ENCODE measurements at regions not wholly inside any gene's neighbourhood (a gene's known extent, or its start where the extent isn't known, plus 50 kb on each side); places are given as distances from the start of the nearest gene placed in this dataset.
"Not testable (repeated sequence)": the region's sequence is repeated elsewhere in the genome, so short reads cannot be mapped to it uniquely, and the experiment has no call there.

GRCh38 chr17:63090358-63091114, 124.5 kb downstream of the TANC2 start:
- not testable (repeated sequence) for TF ChIP-seq TAF1 (IDR thresholded peaks at IDR 0.05; ENCODE audit: low read depth, low read length); POLR2A (IDR thresholded peaks at IDR 0.05; ENCODE audit: low read depth, low read length); POLR2AphosphoS5 (IDR thresholded peaks at IDR 0.05; ENCODE audit: low read depth, low read length); PAX5 (IDR thresholded peaks at IDR 0.05; ENCODE audit: insufficient read depth, low read length, severe bottlenecking); SPI1 (IDR thresholded peaks at IDR 0.05; ENCODE audit: low read depth, low read length); POU2F2 (IDR thresholded peaks at IDR 0.05; ENCODE audit: low read depth, low read length)
